ENCODE measurements at regions not wholly inside any gene's neighbourhood (a gene's known extent, or its start where the extent isn't known, plus 50 kb on each side); places are given as distances from the start of the nearest gene placed in this dataset.

- DNase-seq (ENCODE audit: insufficient read length, low spot score) (no peak), FAIRE-seq (no peak)
- TF ChIP-seq PAX5 (IDR thresholded peaks at IDR 0.05; ENCODE audit: insufficient read depth, low read length, severe bottlenecking) (no peak), POLR2A (IDR thresholded peaks at IDR 0.05; ENCODE audit: low read depth, low read length) (no peak), TAF1 (IDR thresholded peaks at IDR 0.05; ENCODE audit: low read depth, low read length) (no peak), POU2F2 (IDR thresholded peaks at IDR 0.05; ENCODE audit: low read depth, low read length) (no peak), SPI1 (IDR thresholded peaks at IDR 0.05; ENCODE audit: low read depth, low read length) (no peak), POLR2AphosphoS5 (IDR thresholded peaks at IDR 0.05; ENCODE audit: low read depth, low read length) (no peak)
Measured at GRCh38 chr12:19852100-19852855, 413.0 kb downstream of the AEBP2 start.

GRCh38 chr12:19855851-19856250, 416.6 kb downstream of the AEBP2 start:
- DNase-seq (ENCODE audit: insufficient read length, low spot score) (no peak), FAIRE-seq (no peak)
- TF ChIP-seq SPI1 (IDR thresholded peaks at IDR 0.05; ENCODE audit: low read depth, low read length) (no peak), POU2F2 (IDR thresholded peaks at IDR 0.05; ENCODE audit: low read depth, low read length) (no peak), TAF1 (IDR thresholded peaks at IDR 0.05; ENCODE audit: low read depth, low read length) (no peak), PAX5 (IDR thresholded peaks at IDR 0.05; ENCODE audit: insufficient read depth, low read length, severe bottlenecking) (no peak)

- no peak for TF ChIP-seq POU2F2 (IDR thresholded peaks at IDR 0.05; ENCODE audit: low read depth, low read length)
- no peak for TF ChIP-seq SPI1 (IDR thresholded peaks at IDR 0.05; ENCODE audit: low read depth, low read length)
- TF ChIP-seq POLR2A (IDR thresholded peaks at IDR 0.05; ENCODE audit: low read depth, low read length): no peak
- no peak for TF ChIP-seq POLR2AphosphoS5 (IDR thresholded peaks at IDR 0.05; ENCODE audit: low read depth, low read length)
- TF ChIP-seq TAF1 (IDR thresholded peaks at IDR 0.05; ENCODE audit: low read depth, low read length): no peak
- TF ChIP-seq PAX5 (IDR thresholded peaks at IDR 0.05; ENCODE audit: insufficient read depth, low read length, severe bottlenecking): no peak
- DNase-seq (ENCODE audit: insufficient read length, low spot score): no peak
- FAIRE-seq: no peak
Measured at GRCh38 chr12:19856389-19856788, 417.1 kb downstream of the AEBP2 start.

- DNase-seq (ENCODE audit: insufficient read length, low spot score): no peak
- no peak for FAIRE-seq
- no peak for TF ChIP-seq SPI1 (IDR thresholded peaks at IDR 0.05; ENCODE audit: low read depth, low read length)
- no peak for TF ChIP-seq POLR2A (IDR thresholded peaks at IDR 0.05; ENCODE audit: low read depth, low read length)
- no peak for TF ChIP-seq POU2F2 (IDR thresholded peaks at IDR 0.05; ENCODE audit: low read depth, low read length)
- TF ChIP-seq TAF1 (IDR thresholded peaks at IDR 0.05; ENCODE audit: low read depth, low read length): no peak
- TF ChIP-seq PAX5 (IDR thresholded peaks at IDR 0.05; ENCODE audit: insufficient read depth, low read length, severe bottlenecking): no peak
- no peak for TF ChIP-seq POLR2AphosphoS5 (IDR thresholded peaks at IDR 0.05; ENCODE audit: low read depth, low read length)
Measured at GRCh38 chr12:19857204-19857603, 417.9 kb downstream of the AEBP2 start.

- DNase-seq (ENCODE audit: insufficient read length, low spot score) (no peak), FAIRE-seq (no peak)
- TF ChIP-seq TAF1 (IDR thresholded peaks at IDR 0.05; ENCODE audit: low read depth, low read length) (no peak), POU2F2 (IDR thresholded peaks at IDR 0.05; ENCODE audit: low read depth, low read length) (no peak), POLR2A (IDR thresholded peaks at IDR 0.05; ENCODE audit: low read depth, low read length) (no peak), PAX5 (IDR thresholded peaks at IDR 0.05; ENCODE audit: insufficient read depth, low read length, severe bottlenecking) (no peak), SPI1 (IDR thresholded peaks at IDR 0.05; ENCODE audit: low read depth, low read length) (no peak), POLR2AphosphoS5 (IDR thresholded peaks at IDR 0.05; ENCODE audit: low read depth, low read length) (no peak)
Measured at GRCh38 chr12:19867151-19867550, 427.9 kb downstream of the AEBP2 start.

- TF ChIP-seq POLR2AphosphoS5 (IDR thresholded peaks at IDR 0.05; ENCODE audit: low read depth, low read length): no peak
- TF ChIP-seq POU2F2 (IDR thresholded peaks at IDR 0.05; ENCODE audit: low read depth, low read length): no peak
- no peak for TF ChIP-seq POLR2A (IDR thresholded peaks at IDR 0.05; ENCODE audit: low read depth, low read length)
- TF ChIP-seq PAX5 (IDR thresholded peaks at IDR 0.05; ENCODE audit: insufficient read depth, low read length, severe bottlenecking): no peak
- no peak for TF ChIP-seq TAF1 (IDR thresholded peaks at IDR 0.05; ENCODE audit: low read depth, low read length)
- TF ChIP-seq SPI1 (IDR thresholded peaks at IDR 0.05; ENCODE audit: low read depth, low read length): no peak
- no peak for DNase-seq (ENCODE audit: insufficient read length, low spot score)
- FAIRE-seq: no peak
Measured at GRCh38 chr12:19867970-19868369, 428.7 kb downstream of the AEBP2 start.

- DNase-seq (ENCODE audit: insufficient read length, low spot score) (no peak), FAIRE-seq (no peak)
- no peak for TF ChIP-seq POLR2A (IDR thresholded peaks at IDR 0.05; ENCODE audit: low read depth, low read length)
- no peak for TF ChIP-seq TAF1 (IDR thresholded peaks at IDR 0.05; ENCODE audit: low read depth, low read length)
- no peak for TF ChIP-seq SPI1 (IDR thresholded peaks at IDR 0.05; ENCODE audit: low read depth, low read length)
- TF ChIP-seq POU2F2 (IDR thresholded peaks at IDR 0.05; ENCODE audit: low read depth, low read length): no peak
- no peak for TF ChIP-seq PAX5 (IDR thresholded peaks at IDR 0.05; ENCODE audit: insufficient read depth, low read length, severe bottlenecking)
- TF ChIP-seq POLR2AphosphoS5 (IDR thresholded peaks at IDR 0.05; ENCODE audit: low read depth, low read length): no peak
Measured at GRCh38 chr12:19869413-19869812, 430.1 kb downstream of the AEBP2 start.

- DNase-seq (ENCODE audit: insufficient read length, low spot score) (no peak), FAIRE-seq (no peak)
- TF ChIP-seq POLR2A (IDR thresholded peaks at IDR 0.05; ENCODE audit: low read depth, low read length): no peak
- no peak for TF ChIP-seq POLR2AphosphoS5 (IDR thresholded peaks at IDR 0.05; ENCODE audit: low read depth, low read length)
- no peak for TF ChIP-seq TAF1 (IDR thresholded peaks at IDR 0.05; ENCODE audit: low read depth, low read length)
- TF ChIP-seq SPI1 (IDR thresholded peaks at IDR 0.05; ENCODE audit: low read depth, low read length): no peak
- TF ChIP-seq PAX5 (IDR thresholded peaks at IDR 0.05; ENCODE audit: insufficient read depth, low read length, severe bottlenecking): no peak
- no peak for TF ChIP-seq POU2F2 (IDR thresholded peaks at IDR 0.05; ENCODE audit: low read depth, low read length)
Measured at GRCh38 chr12:19872621-19873540, 433.6 kb downstream of the AEBP2 start.

GRCh38 chr12:19880076-19880475, 440.8 kb downstream of the AEBP2 start:
- FAIRE-seq (no peak), DNase-seq (ENCODE audit: insufficient read length, low spot score) (no peak)
- no peak for TF ChIP-seq POU2F2 (IDR thresholded peaks at IDR 0.05; ENCODE audit: low read depth, low read length)
- TF ChIP-seq POLR2AphosphoS5 (IDR thresholded peaks at IDR 0.05; ENCODE audit: low read depth, low read length): no peak
- TF ChIP-seq POLR2A (IDR thresholded peaks at IDR 0.05; ENCODE audit: low read depth, low read length): no peak
- no peak for TF ChIP-seq TAF1 (IDR thresholded peaks at IDR 0.05; ENCODE audit: low read depth, low read length)
- no peak for TF ChIP-seq PAX5 (IDR thresholded peaks at IDR 0.05; ENCODE audit: insufficient read depth, low read length, severe bottlenecking)
- no peak for TF ChIP-seq SPI1 (IDR thresholded peaks at IDR 0.05; ENCODE audit: low read depth, low read length)

Data from GM12891 (cell line).